GM18951 (cell line): ENCODE measurements at regions not wholly inside any gene's neighbourhood (a gene's known extent, or its start where the extent isn't known, plus 50 kb on each side); places are given as distances from the start of the nearest gene placed in this dataset.

Experiments
- POLR2A ChIP-seq: IDR thresholded peaks from 4 replicates; pipeline ENCODE4 v1.6.1; 2011; ENCODE audit warnings: mild to moderate bottlenecking; ENCODE audit not compliant: insufficient read length, insufficient read depth; ENCODE audit errors: extremely low read depth
- in situ Hi-C: fragments of 300-500 bp; cut with MboI; formaldehyde crosslinking; loops from one replicate; pipeline ENCODE4 v1.12.0; 2022; ENCODE audit warnings: low sequenced_read_pairs, mixed read lengths, inconsistent platforms; ENCODE audit not compliant: unreplicated experiment

GRCh38 chr6:166836785-166837718, 119.3 kb downstream of the RNASET2 start:
- in situ Hi-C loops = no loop called here
- TF ChIP-seq POLR2A = no peak

- no peak for TF ChIP-seq POLR2A
- in situ Hi-C loops = no loop called here
Measured at GRCh38 chr6:166834049-166834448, 122.3 kb downstream of the RNASET2 start.

- peak; percentile 4 for TF ChIP-seq POLR2A
- in situ Hi-C loops = no loop called here
Measured at GRCh38 chr6:166830891-166831363, 125.4 kb downstream of the RNASET2 start.

- TF ChIP-seq POLR2A = peak; percentile 34
- in situ Hi-C loops = no loop called here
Measured at GRCh38 chr6:166830185-166830890, 126.0 kb downstream of the RNASET2 start.

GRCh38 chr6:166826264-166826663, 130.1 kb downstream of the RNASET2 start:
- TF ChIP-seq POLR2A = no peak
- in situ Hi-C loops = no loop called here

- no peak for TF ChIP-seq POLR2A
- in situ Hi-C loops = no loop called here
Measured at GRCh38 chr6:166825553-166826145, 130.7 kb downstream of the RNASET2 start.

GRCh38 chr6:166824880-166825250, 131.5 kb downstream of the RNASET2 start:
- TF ChIP-seq POLR2A = no peak
- in situ Hi-C loops = no loop called here

- TF ChIP-seq POLR2A = no peak
- in situ Hi-C loops = no loop called here
Measured at GRCh38 chr6:166824146-166824879, 132.0 kb downstream of the RNASET2 start.

- in situ Hi-C loops = no loop called here
- TF ChIP-seq POLR2A = no peak
Measured at GRCh38 chr6:166822609-166823008, 133.7 kb downstream of the RNASET2 start.

GRCh38 chr6:166820483-166820882, 135.9 kb downstream of the RNASET2 start:
- in situ Hi-C loops = no loop called here

GRCh38 chr6:166820070-166820469, 136.3 kb downstream of the RNASET2 start:
- in situ Hi-C loops = no loop called here
- TF ChIP-seq POLR2A = no peak

More at GRCh38 chr6:166820483-166820882, 135.9 kb downstream of the RNASET2 start:
- no peak for TF ChIP-seq POLR2A

- in situ Hi-C loops = no loop called here
- TF ChIP-seq POLR2A = no peak
Measured at GRCh38 chr6:166815629-166816028, 140.7 kb downstream of the RNASET2 start.

- in situ Hi-C loops = no loop called here
- TF ChIP-seq POLR2A = no peak
Measured at GRCh38 chr6:166814390-166814789, 142.0 kb downstream of the RNASET2 start.
